SU-DHL-6 (cell line): ENCODE measurements at regions not wholly inside any gene's neighbourhood (a gene's known extent, or its start where the extent isn't known, plus 50 kb on each side); places are given as distances from the start of the nearest gene placed in this dataset.
"Not testable (repeated sequence)": the region's sequence is repeated elsewhere in the genome, so short reads cannot be mapped to it uniquely, and the experiment has no call there.

ENCODE experiments used
- H2AFZ ChIP-seq: fragments of 200-600 bp; sonication (generic); 2 replicates; pipeline ENCODE4 v1.6.1; 2014; ENCODE audit warnings: low read depth, mild to moderate bottlenecking, moderate library complexity, mixed read lengths, antibody characterized with exemption, low read length; ENCODE audit not compliant: severe bottlenecking
- H3F3A ChIP-seq: fragments of 200-600 bp; shearing (Covaris generic); 2 replicates; pipeline ENCODE4 v1.6.0; 2016; ENCODE audit warnings: antibody characterized with exemption, mild to moderate bottlenecking; ENCODE audit not compliant: insufficient read depth
- H3K27ac ChIP-seq: fragments of 200-600 bp; sonication (generic); 2 replicates; pipeline ENCODE4 v1.5.1; 2016; ENCODE audit warnings: low read depth, mild to moderate bottlenecking, low read length, moderate library complexity, mixed read lengths
- H3K27me3 ChIP-seq: fragments of 200-600 bp; sonication (generic), shearing (Covaris generic); 2 replicates; pipeline ENCODE4 v1.6.0; 2014; ENCODE audit warnings: mild to moderate bottlenecking, low read length
- H3K36me3 ChIP-seq: fragments of 200-600 bp; sonication (generic); 2 replicates; pipeline ENCODE4 v1.6.1; 2014; ENCODE audit warnings: mild to moderate bottlenecking, low read length, mixed read lengths
- H3K4me2 ChIP-seq: fragments of 300-600, 200-600 bp; shearing (Covaris generic), sonication (generic); 2 replicates; pipeline ENCODE4 v1.6.0; 2014; ENCODE audit warnings: low read length, low read depth, mild to moderate bottlenecking; ENCODE audit not compliant: poor library complexity, severe bottlenecking
- H3K4me3 ChIP-seq: fragments of 200-600 bp; sonication (generic); 2 replicates; pipeline ENCODE4 v1.5.1; 2014; ENCODE audit warnings: antibody characterized with exemption, low read length, mild to moderate bottlenecking, mixed read lengths; ENCODE audit not compliant: insufficient read depth, poor library complexity, severe bottlenecking
- H3K79me2 ChIP-seq: fragments of 200-600 bp; sonication (generic); 2 replicates; pipeline ENCODE4 v1.6.1; 2014; ENCODE audit warnings: mild to moderate bottlenecking, low read length, moderate library complexity; ENCODE audit not compliant: insufficient read depth
- H3K9ac ChIP-seq: fragments of 200-600 bp; sonication (generic); 2 replicates; pipeline ENCODE4 v1.7.0; 2014; ENCODE audit warnings: mild to moderate bottlenecking, low read length
- H3K9me2 ChIP-seq: fragments of 200-600 bp; sonication (generic); replicated peaks from 2 replicates; pipeline ENCODE4 v1.6.1; 2014; ENCODE audit warnings: low read length; ENCODE audit not compliant: insufficient read depth
- H3K9me3 ChIP-seq: fragments of 200-600 bp; sonication (generic); 2 replicates; pipeline ENCODE4 v1.6.1; 2014; ENCODE audit warnings: low read length, mixed read lengths; ENCODE audit not compliant: insufficient read depth
- H4K20me1 ChIP-seq: fragments of 200-600 bp; sonication (generic); 2 replicates; pipeline ENCODE4 v1.6.1; 2014; ENCODE audit warnings: low read depth, mild to moderate bottlenecking, antibody characterized with exemption, low read length, moderate library complexity, mixed read lengths
- EZH2phosphoT487 ChIP-seq: fragments of 200-600 bp; sonication (generic), shearing (Covaris generic); conservative IDR thresholded peaks from 2 replicates; pipeline ENCODE4 v1.6.1; 2018; ENCODE audit warnings: mild to moderate bottlenecking, antibody characterized with exemption, low read length, moderate library complexity, mixed read lengths
- TF ChIP-seq, protein P1 (sequence below): fragments of 200-600 bp; sonication (generic); IDR thresholded peaks from one replicate; pipeline ENCODE4 v1.5.1; 2017; ENCODE audit warnings: antibody characterized with exemption, mild to moderate bottlenecking, low read length, moderate library complexity; ENCODE audit not compliant: insufficient read depth, poor library complexity, severe bottlenecking

DNA sequence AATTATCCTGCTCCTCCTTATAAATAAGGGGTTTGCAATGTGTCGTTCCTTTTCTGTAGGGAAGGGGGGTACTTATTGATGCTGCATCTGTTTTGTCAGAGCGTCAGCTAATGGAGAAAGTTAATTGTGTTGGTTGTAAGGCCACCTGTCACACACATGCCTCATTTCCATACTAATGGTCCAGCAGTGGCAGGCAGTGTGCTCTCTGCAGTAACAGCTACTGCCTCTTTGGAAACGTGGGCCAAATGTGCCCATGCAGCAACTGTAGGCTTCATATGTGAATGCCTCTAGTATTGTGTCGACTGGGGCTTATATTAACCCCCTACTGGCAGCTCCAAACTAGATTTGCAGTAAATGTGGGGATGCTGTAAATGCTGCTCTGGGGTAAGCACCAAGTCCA lies 56.3 kb upstream of the OLIG3 start:
- no peak overlapping the region for H3K4me3 ChIP-seq

DNA sequence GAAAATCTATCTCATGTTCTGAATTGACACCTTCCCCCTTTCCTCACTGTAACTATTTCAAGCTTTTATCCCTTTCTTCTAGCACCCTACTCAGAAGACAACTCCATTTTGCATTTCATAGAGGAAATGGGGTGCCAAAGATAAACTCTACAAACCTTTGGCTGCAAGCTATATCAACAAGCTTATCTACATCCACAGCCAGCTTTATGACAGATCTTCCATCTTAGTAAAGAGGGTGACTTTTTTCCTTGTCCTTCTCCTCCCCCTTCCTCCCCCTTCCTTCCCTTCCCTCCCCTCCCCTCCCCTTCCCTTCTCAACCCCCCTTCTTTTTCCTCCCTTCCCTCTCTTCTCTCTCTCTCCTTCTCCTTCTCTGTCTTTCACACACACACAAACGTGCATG lies 58.0 kb upstream of the OLIG3 start:
- Histone ChIP-seq H3K4me3 (no peak overlapping the region), H3K4me2 (no peak overlapping the region), H3K9me2 (no peaks in the 10 kb centered on the region), H3K27ac (no peak overlapping the region), H3F3A (no peaks in the 10 kb centered on the region), H2AFZ (no peak overlapping the region), H4K20me1 (no peaks in the 10 kb centered on the region), H3K79me2 (no peaks in the 10 kb centered on the region), H3K36me3 (no peaks in the 10 kb centered on the region), H3K9me3 (no peaks in the 10 kb centered on the region), H3K9ac (no peak overlapping the region), H3K27me3 (no peaks in the 10 kb centered on the region)
- TF ChIP-seq, protein P1, sequence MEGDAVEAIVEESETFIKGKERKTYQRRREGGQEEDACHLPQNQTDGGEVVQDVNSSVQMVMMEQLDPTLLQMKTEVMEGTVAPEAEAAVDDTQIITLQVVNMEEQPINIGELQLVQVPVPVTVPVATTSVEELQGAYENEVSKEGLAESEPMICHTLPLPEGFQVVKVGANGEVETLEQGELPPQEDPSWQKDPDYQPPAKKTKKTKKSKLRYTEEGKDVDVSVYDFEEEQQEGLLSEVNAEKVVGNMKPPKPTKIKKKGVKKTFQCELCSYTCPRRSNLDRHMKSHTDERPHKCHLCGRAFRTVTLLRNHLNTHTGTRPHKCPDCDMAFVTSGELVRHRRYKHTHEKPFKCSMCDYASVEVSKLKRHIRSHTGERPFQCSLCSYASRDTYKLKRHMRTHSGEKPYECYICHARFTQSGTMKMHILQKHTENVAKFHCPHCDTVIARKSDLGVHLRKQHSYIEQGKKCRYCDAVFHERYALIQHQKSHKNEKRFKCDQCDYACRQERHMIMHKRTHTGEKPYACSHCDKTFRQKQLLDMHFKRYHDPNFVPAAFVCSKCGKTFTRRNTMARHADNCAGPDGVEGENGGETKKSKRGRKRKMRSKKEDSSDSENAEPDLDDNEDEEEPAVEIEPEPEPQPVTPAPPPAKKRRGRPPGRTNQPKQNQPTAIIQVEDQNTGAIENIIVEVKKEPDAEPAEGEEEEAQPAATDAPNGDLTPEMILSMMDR, result no peak
- TF ChIP-seq EZH2phosphoT487, result no peak

More for the DNA sequence above, 56.3 kb upstream of the OLIG3 start:
- H3K79me2 ChIP-seq, result no peaks in the 10 kb centered on the region
- no peaks in the 10 kb centered on the region for H3K27me3 ChIP-seq
- H3K9me3 ChIP-seq, result no peaks in the 10 kb centered on the region
- H3K36me3 ChIP-seq, result no peaks in the 10 kb centered on the region
- H4K20me1 ChIP-seq, result no peaks in the 10 kb centered on the region
- no peaks in the 10 kb centered on the region for H3F3A ChIP-seq
- H2AFZ ChIP-seq, result no peak overlapping the region
- TF ChIP-seq EZH2phosphoT487, result no peak
- TF ChIP-seq, protein P1, result no peak
- no peak overlapping the region for H3K9ac ChIP-seq
- no peak overlapping the region for H3K4me2 ChIP-seq
- no peak overlapping the region for H3K27ac ChIP-seq
- no peaks in the 10 kb centered on the region for H3K9me2 ChIP-seq

GRCh38 chr6:137552809-137553208 lies 58.6 kb upstream of the OLIG3 start:
- Histone ChIP-seq H2AFZ (no peak overlapping the region), H3F3A (no peaks in the 10 kb centered on the region), H3K9me2 (no peaks in the 10 kb centered on the region), H3K4me2 (no peak overlapping the region), H4K20me1 (no peaks in the 10 kb centered on the region), H3K27ac (no peak overlapping the region), H3K36me3 (no peaks in the 10 kb centered on the region), H3K4me3 (no peak overlapping the region), H3K27me3 (no peaks in the 10 kb centered on the region), H3K9ac (no peak overlapping the region), H3K79me2 (no peaks in the 10 kb centered on the region), H3K9me3 (no peaks in the 10 kb centered on the region)
- TF ChIP-seq, protein P1, result no peak
- no peak for TF ChIP-seq EZH2phosphoT487

DNA sequence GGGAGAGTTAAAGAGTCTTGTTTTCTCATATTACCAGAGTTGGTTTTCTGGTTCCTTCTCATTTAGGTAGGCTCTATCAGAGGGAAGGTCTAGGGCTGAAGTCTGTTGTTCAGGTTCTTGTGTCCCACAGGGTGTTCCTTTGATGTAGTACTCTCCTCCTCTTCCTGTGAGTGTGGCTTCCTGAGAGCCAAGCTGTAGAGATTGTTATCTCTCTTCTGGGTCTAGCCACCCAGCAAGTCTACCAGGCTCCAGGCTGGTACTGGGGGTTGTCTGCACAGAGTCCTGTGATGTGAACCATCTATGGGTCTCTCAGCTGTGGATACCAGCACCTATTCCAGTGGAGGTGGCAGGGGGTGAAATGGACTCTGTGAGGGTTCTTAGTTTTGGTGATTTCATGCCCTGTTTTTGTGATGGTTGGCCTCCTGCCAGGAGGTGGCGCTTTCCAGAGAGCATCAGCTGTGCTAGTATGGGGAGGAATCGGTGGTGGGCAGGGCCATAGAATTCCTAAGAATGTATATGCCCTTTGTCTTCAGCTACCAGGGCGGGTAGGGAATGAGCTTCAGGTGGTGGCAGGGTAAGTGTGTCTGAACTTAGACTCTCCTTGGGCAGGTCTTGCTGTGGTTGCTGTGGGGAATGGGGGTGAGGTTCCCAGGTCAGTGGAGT lies 65.5 kb upstream of the OLIG3 start:
- not testable (repeated sequence) for H3K9me2 ChIP-seq, H3K4me2 ChIP-seq, H3K36me3 ChIP-seq, H3K79me2 ChIP-seq, H3K27ac ChIP-seq, H3K9me3 ChIP-seq, H3K27me3 ChIP-seq, H4K20me1 ChIP-seq, H3K4me3 ChIP-seq, H3K9ac ChIP-seq, H3F3A ChIP-seq, H2AFZ ChIP-seq
